DOHH2 (cell line): ENCODE measurements at regions not wholly inside any gene's neighbourhood (a gene's known extent, or its start where the extent isn't known, plus 50 kb on each side); places are given as distances from the start of the nearest gene placed in this dataset.

Experiments
- CTCF ChIP-seq: fragments of 200-600 bp; sonication (generic); IDR thresholded peaks from one replicate; pipeline ENCODE4 v1.5.1; 2014; ENCODE audit warnings: antibody characterized with exemption, mild to moderate bottlenecking, low read depth, low read length; ENCODE audit not compliant: poor library complexity, severe bottlenecking
- EZH2phosphoT487 ChIP-seq: fragments of 200-600 bp; sonication (generic); IDR thresholded peaks from 2 replicates; pipeline ENCODE4 v1.6.1; 2017; ENCODE audit warnings: borderline replicate concordance, mild to moderate bottlenecking, antibody characterized with exemption, low read length, moderate library complexity, mixed read lengths

- TF ChIP-seq CTCF, result no peak
- TF ChIP-seq EZH2phosphoT487, result no peak
Measured at GRCh38 chr10:109417803-109418202, 505.5 kb downstream of the XPNPEP1 start.
